ENCODE measurements at regions not wholly inside any gene's neighbourhood (a gene's known extent, or its start where the extent isn't known, plus 50 kb on each side); places are given as distances from the start of the nearest gene placed in this dataset.

DNA sequence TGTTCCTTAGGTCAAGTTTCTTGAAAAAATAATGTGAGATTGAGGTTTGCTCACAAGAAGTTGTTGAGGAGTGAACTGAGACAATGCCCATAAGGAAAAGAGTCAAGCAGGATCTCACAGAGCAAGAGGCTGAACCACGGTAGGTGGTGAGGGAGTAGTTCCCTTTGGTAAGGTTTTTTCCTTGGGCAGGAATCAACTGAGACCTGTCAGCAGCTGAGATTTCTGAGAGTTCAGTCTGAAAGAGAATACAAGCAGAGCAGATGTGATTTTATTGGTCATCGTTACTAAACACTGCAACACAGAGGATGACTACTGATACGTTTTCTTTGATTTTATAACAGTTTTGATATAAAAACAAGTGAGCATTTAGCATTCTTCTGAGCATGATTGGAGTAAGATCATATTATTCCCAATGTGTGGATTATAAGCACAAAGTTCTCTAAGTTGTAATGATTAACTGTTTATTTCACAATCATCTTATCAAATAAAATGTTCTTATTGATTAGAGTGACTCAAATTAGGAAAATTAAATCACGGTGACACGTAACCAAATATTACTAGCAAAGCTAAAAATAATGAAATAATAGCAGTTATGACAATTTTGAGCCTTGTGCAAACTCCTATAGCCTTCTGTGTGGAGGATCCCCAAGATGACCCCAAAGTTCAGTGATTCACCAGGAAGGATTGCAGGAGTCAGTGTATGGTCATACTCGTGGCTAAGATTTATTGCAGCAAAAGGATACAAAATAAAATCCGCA lies 346.2 kb upstream of the ZNF717 start:
- ChIA-PET CTCF (no interaction called here), POLR2A (no interaction called here)
- no peak for DNase-seq (ENCODE audit: low read depth, low spot score)
- TF ChIP-seq, protein P1, sequence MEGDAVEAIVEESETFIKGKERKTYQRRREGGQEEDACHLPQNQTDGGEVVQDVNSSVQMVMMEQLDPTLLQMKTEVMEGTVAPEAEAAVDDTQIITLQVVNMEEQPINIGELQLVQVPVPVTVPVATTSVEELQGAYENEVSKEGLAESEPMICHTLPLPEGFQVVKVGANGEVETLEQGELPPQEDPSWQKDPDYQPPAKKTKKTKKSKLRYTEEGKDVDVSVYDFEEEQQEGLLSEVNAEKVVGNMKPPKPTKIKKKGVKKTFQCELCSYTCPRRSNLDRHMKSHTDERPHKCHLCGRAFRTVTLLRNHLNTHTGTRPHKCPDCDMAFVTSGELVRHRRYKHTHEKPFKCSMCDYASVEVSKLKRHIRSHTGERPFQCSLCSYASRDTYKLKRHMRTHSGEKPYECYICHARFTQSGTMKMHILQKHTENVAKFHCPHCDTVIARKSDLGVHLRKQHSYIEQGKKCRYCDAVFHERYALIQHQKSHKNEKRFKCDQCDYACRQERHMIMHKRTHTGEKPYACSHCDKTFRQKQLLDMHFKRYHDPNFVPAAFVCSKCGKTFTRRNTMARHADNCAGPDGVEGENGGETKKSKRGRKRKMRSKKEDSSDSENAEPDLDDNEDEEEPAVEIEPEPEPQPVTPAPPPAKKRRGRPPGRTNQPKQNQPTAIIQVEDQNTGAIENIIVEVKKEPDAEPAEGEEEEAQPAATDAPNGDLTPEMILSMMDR (IDR thresholded peaks at IDR 0.05; ENCODE audit: insufficient read depth, low read length, missing control alignments): no peak
- H3K4me3 ChIP-seq (ENCODE audit: low read depth, low read length): no peak overlapping the region

DNA sequence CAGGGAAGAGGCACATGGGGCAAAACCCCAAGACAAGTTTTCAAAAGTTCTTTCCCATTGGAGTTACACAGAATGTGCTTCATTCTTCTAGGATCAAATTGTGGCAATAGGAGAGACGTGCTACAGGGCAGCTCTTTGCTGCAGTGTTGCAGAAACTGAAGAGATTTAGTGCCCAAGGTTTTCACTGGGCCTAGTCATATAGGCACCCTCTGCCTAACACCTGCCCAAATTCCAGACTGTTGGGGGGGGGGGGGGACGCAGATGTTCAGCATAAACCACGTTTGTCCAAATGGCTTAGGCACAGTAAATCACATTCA lies 346.8 kb upstream of the ZNF717 start:
- no peak overlapping the region for H3K4me3 ChIP-seq (ENCODE audit: low read depth, low read length)
- POLR2A ChIA-PET: no interaction called here
- TF ChIP-seq, protein P1 (IDR thresholded peaks at IDR 0.05; ENCODE audit: insufficient read depth, low read length, missing control alignments): no peak
- CTCF ChIA-PET: no interaction called here
- no peak for DNase-seq (ENCODE audit: low read depth, low spot score)

DNA sequence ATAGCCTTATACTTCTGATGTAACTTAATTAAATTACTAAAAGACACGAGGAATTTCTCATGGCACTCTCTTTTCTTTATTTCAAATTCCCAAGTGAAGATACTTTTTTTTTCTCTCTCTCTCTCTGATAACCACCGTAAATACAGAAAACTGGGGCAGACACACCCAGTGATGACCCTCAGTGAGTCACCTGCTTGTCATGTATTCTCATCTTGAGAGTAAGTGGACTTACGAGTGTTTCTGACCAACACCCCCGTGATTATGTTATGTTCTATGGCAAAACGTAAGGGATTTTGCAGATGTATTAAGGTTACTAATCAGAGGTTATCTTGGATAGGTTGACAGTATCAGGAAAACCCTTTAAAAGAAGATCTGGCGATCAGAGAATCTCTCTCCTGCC lies 348.8 kb upstream of the ZNF717 start:
- POLR2A ChIA-PET: no interaction called here
- no peak overlapping the region for H3K4me3 ChIP-seq (ENCODE audit: low read depth, low read length)
- no peak for DNase-seq (ENCODE audit: low read depth, low spot score)
- TF ChIP-seq, protein P1 (IDR thresholded peaks at IDR 0.05; ENCODE audit: insufficient read depth, low read length, missing control alignments): no peak
- CTCF ChIA-PET: no interaction called here

DNA sequence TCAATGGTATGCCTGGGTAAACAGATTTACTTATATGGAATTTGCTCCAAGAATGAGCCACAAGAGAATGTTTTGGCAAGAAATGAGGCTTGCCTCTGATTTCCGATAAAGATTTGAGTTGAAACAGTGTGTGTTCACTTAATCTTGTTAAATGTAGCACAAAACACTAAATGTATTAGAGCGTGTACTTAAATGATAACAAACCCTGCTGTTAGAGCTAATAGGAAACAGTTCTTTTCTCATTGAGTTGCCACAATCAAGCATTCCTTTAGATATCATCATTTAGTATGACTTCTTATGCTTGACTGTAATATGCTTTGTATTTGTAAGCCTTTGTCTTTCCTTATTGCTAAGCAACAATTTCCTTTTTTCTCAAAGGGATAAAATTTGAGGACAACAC lies 353.6 kb upstream of the ZNF717 start:
- POLR2A ChIA-PET: no interaction called here
- TF ChIP-seq, protein P1 (IDR thresholded peaks at IDR 0.05; ENCODE audit: insufficient read depth, low read length, missing control alignments): no peak
- DNase-seq (ENCODE audit: low read depth, low spot score): no peak
- CTCF ChIA-PET: no interaction called here
- no peak overlapping the region for H3K4me3 ChIP-seq (ENCODE audit: low read depth, low read length)

DNA sequence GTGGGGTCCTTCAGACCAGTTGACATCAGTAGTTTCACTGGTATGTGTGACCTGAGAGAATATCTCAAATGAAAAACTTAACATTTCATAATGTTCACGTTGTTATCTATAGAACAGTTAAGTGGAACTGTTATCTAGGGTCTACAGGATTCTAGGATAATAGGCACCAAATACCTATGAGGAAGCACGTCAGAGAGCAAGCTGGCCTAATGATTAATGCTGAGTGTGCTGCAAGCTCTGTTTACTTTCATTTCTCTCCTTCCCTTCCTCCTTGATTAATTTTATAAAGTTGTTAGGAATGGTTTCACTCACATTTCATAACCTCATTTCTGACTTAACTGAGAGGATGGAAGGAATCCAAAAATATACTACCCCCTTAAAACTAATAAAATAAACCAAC lies 362.5 kb upstream of the ZNF717 start:
- CTCF ChIA-PET: no interaction called here
- POLR2A ChIA-PET: no interaction called here
- no peak overlapping the region for H3K4me3 ChIP-seq (ENCODE audit: low read depth, low read length)
- TF ChIP-seq, protein P1 (IDR thresholded peaks at IDR 0.05; ENCODE audit: insufficient read depth, low read length, missing control alignments): no peak
- no peak for DNase-seq (ENCODE audit: low read depth, low spot score)

DNA sequence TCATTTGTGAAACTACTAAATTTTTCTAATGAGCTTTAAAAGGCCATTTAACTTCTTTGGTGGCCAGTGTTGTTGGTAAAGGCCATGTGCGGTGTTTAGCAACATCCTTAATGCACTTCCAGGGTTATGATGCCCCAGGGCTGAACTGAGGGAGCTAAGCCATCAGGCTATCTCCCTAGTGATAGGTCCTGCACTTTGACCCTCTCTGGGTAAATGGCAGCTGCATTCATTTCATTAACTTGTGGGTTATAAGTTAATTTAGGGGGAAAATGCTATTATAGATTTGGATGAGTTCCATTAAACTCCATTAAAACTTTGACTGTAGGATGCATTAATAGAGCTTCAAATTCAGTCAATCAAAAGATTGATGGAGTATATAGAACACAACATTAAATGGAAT lies 366.7 kb upstream of the ZNF717 start:
- ChIA-PET POLR2A (no interaction called here), CTCF (no interaction called here)
- no peak overlapping the region for H3K4me3 ChIP-seq (ENCODE audit: low read depth, low read length)
- TF ChIP-seq, protein P1 (IDR thresholded peaks at IDR 0.05; ENCODE audit: insufficient read depth, low read length, missing control alignments): no peak
- DNase-seq (ENCODE audit: low read depth, low spot score): no peak

All from AG04449 (cell line).